ENCODE measurements at regions not wholly inside any gene's neighbourhood (a gene's known extent, or its start where the extent isn't known, plus 50 kb on each side); places are given as distances from the start of the nearest gene placed in this dataset.

DNA sequence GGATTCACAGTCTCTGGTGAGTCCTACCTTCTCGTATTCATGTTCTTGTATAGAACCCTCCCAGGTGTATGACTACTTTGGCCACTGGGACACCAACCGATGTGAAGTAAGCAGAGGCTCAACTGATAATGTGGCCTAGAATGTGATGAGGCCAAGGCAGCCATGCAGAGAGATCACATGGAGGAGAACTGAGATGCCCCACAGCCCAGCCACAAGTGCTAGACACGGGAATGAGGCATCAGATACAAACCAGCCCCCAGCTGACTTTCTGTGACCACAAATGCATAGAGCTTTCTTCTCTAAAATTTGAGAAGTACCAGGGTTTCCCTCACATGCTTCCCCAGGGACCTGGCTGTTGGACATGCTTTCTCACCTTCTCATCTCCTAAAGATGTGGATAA is 375.7 kb downstream of the CCSER2 start:
- no peaks in the 10 kb centered on the region for H3K9me3 ChIP-seq
- no peak overlapping the region for H3K27ac ChIP-seq
- no peak for DNase-seq (ENCODE audit: low spot score)
- no peaks in the 10 kb centered on the region for H3K27me3 ChIP-seq
- TF ChIP-seq, protein P1, sequence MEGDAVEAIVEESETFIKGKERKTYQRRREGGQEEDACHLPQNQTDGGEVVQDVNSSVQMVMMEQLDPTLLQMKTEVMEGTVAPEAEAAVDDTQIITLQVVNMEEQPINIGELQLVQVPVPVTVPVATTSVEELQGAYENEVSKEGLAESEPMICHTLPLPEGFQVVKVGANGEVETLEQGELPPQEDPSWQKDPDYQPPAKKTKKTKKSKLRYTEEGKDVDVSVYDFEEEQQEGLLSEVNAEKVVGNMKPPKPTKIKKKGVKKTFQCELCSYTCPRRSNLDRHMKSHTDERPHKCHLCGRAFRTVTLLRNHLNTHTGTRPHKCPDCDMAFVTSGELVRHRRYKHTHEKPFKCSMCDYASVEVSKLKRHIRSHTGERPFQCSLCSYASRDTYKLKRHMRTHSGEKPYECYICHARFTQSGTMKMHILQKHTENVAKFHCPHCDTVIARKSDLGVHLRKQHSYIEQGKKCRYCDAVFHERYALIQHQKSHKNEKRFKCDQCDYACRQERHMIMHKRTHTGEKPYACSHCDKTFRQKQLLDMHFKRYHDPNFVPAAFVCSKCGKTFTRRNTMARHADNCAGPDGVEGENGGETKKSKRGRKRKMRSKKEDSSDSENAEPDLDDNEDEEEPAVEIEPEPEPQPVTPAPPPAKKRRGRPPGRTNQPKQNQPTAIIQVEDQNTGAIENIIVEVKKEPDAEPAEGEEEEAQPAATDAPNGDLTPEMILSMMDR (IDR thresholded peaks at IDR 0.05), result no peak
- no peaks in the 10 kb centered on the region for H3K4me1 ChIP-seq
- H3K4me3 ChIP-seq, result no peak overlapping the region
- no peaks in the 10 kb centered on the region for H3K36me3 ChIP-seq

DNA sequence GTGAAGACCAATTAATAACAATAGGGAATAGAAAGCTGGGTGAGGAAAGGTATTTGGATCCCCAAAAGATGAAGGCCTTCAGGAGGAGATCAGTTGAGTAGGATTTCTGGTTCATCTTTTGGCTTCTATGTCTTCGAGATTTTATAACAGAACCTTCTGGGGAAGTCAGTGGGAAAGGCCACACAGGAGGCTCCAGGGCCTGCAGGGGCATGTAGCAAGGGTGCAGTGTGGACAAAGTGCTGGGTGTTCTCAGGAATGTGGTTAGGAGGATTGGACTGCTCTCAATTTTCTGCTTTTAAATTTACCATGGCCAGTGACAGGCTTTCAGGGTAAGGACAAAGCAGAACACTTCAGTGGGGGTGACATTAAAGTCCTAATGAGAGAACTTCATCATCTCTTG is 378.0 kb downstream of the CCSER2 start:
- TF ChIP-seq, protein P1 (IDR thresholded peaks at IDR 0.05), result no peak
- Histone ChIP-seq H3K4me1 (no peaks in the 10 kb centered on the region), H3K27ac (no peak overlapping the region), H3K4me3 (no peak overlapping the region), H3K9me3 (no peaks in the 10 kb centered on the region), H3K27me3 (no peaks in the 10 kb centered on the region), H3K36me3 (no peaks in the 10 kb centered on the region)
- DNase-seq (ENCODE audit: low spot score), result no peak

DNA sequence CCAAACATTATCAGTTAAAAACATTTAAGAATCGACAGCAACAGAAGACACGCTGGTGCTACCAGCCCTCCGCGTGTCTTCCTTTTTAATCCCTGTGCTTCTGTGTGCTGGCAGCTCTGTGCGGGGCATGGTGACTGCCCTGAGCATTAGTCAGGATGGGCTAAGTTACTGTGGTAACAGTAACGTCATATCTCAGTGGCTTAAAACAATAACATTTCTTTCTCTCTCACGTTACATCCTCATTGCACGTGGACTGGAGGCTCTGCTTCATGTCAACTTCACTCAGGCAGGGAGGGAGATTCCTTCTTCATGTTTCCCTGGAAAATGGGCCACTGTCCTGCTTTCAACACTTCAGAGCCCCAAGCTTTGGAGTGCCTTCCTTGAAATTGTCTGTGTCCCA is 378.5 kb downstream of the CCSER2 start:
- DNase-seq (ENCODE audit: low spot score), result no peak
- H3K4me1 ChIP-seq, result no peaks in the 10 kb centered on the region
- no peak overlapping the region for H3K27ac ChIP-seq
- no peaks in the 10 kb centered on the region for H3K27me3 ChIP-seq
- H3K36me3 ChIP-seq, result no peaks in the 10 kb centered on the region
- TF ChIP-seq, protein P1 (IDR thresholded peaks at IDR 0.05), result no peak
- no peaks in the 10 kb centered on the region for H3K9me3 ChIP-seq
- no peak overlapping the region for H3K4me3 ChIP-seq

DNA sequence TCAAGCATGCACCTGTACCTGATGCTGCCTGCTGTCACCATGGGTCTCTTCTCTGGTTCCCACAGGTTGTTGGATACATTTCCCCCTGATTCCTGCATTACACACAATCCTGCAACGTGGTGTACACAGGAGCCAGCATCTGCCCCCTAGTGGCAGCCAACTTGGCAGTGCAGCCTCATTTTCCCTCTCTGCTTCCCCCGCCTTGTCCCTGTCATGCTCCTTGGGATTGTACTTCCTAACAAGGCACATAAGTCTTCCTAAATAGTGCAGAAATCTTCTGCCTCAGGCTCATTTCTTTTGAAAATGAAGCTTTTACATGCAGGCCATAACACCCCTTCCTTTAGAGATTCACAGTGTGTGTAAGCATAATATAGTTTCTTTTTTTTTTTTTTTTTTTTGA is 387.5 kb downstream of the CCSER2 start:
- Histone ChIP-seq H3K36me3 (no peaks in the 10 kb centered on the region), H3K27ac (no peak overlapping the region), H3K9me3 (no peaks in the 10 kb centered on the region), H3K4me3 (no peak overlapping the region), H3K27me3 (no peaks in the 10 kb centered on the region), H3K4me1 (peaks cover 0 to 4% of the 10 kb centered on the region in 2 donors)
- TF ChIP-seq, protein P1 (IDR thresholded peaks at IDR 0.05), result peak in 1 of 2 donors; percentile 35
- DNase-seq (ENCODE audit: low spot score), result no peak

DNA sequence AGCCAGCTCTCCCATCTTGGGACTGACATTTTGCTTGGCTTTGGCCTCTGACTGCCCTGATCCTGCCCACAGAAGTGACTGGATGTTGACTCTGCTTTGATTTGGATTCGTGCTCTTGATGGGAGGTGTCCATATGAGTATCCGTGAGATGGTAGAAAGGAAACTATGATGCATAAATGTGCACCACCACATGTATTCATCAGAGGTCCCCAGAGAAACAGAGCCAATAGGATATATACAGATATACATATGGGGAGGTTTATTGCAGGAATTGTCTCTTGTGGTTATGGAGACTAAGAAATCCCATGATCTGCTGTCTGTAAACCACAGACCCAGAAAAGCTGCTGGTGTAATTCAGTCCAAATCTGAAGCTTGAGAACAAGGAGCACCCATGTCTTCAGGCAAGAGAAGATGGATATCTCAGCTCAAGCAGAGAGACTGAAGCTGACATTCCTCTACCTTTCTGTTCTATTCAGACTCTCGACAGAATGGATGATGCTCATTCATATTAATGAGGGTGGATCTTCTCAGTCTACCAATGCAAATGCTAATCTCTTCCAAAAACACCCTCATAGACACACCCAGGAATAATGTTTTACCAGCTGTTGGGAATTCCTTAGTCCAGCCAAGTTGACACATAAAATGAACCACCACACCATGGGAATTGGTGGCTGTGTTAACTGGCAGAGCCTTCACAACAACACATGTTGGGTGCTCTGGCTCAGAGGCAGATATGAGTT is 390.7 kb downstream of the CCSER2 start:
- TF ChIP-seq, protein P1 (IDR thresholded peaks at IDR 0.05), result no peak
- H3K4me1 ChIP-seq, result no peaks in the 10 kb centered on the region
- no peaks in the 10 kb centered on the region for H3K9me3 ChIP-seq
- DNase-seq (ENCODE audit: low spot score), result no peak
- H3K4me3 ChIP-seq, result no peak overlapping the region
- no peaks in the 10 kb centered on the region for H3K27me3 ChIP-seq
- H3K27ac ChIP-seq, result no peak overlapping the region
- no peaks in the 10 kb centered on the region for H3K36me3 ChIP-seq

DNA sequence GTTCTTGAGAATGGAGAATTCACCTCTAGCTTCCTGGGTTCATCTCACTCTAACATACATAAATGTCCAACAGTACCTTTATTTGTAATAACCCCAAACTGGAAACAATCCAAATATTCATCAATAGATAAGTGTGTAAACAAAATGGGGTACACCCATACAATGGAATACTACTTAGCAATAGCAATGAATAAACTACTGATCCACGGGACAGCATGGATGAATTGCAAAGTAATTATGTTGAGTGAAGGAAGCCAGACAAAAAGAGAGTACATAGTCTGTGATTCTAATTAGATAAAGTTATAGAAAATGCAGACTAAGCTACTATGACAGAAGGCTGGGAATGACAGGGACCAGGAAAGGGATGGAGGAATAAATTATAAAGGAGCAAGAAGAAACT is 391.3 kb downstream of the CCSER2 start:
- H3K4me1 ChIP-seq, result no peaks in the 10 kb centered on the region
- no peak overlapping the region for H3K4me3 ChIP-seq
- TF ChIP-seq, protein P1 (IDR thresholded peaks at IDR 0.05), result no peak
- H3K27me3 ChIP-seq, result no peaks in the 10 kb centered on the region
- no peaks in the 10 kb centered on the region for H3K36me3 ChIP-seq
- H3K9me3 ChIP-seq, result no peaks in the 10 kb centered on the region
- DNase-seq (ENCODE audit: low spot score), result no peak
- no peak overlapping the region for H3K27ac ChIP-seq

All from right atrium auricular region (tissue), 2 donors.